ENCODE measurements at regions not wholly inside any gene's neighbourhood (a gene's known extent, or its start where the extent isn't known, plus 50 kb on each side); places are given as distances from the start of the nearest gene placed in this dataset.

- Histone ChIP-seq H2AFZ (ENCODE audit: low read depth, low read length) (no peak overlapping the region), H3K36me3 (replicated peaks; ENCODE audit: low read depth, low read length) (no peaks in the 10 kb centered on the region)
These were observed 86.4 kb downstream of the POLR2M start for GRCh38 chr15:57792724-57793449.

GRCh38 chr15:57795261-57795660, 88.7 kb downstream of the POLR2M start:
- TF ChIP-seq EZH2phosphoT487 (IDR thresholded peaks at IDR 0.05; ENCODE audit: low read depth) = no peak
- TF ChIP-seq, protein P1, sequence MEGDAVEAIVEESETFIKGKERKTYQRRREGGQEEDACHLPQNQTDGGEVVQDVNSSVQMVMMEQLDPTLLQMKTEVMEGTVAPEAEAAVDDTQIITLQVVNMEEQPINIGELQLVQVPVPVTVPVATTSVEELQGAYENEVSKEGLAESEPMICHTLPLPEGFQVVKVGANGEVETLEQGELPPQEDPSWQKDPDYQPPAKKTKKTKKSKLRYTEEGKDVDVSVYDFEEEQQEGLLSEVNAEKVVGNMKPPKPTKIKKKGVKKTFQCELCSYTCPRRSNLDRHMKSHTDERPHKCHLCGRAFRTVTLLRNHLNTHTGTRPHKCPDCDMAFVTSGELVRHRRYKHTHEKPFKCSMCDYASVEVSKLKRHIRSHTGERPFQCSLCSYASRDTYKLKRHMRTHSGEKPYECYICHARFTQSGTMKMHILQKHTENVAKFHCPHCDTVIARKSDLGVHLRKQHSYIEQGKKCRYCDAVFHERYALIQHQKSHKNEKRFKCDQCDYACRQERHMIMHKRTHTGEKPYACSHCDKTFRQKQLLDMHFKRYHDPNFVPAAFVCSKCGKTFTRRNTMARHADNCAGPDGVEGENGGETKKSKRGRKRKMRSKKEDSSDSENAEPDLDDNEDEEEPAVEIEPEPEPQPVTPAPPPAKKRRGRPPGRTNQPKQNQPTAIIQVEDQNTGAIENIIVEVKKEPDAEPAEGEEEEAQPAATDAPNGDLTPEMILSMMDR (IDR thresholded peaks at IDR 0.05; ENCODE audit: low read depth, low read length) = no peak
- Histone ChIP-seq H3K36me3 (replicated peaks; ENCODE audit: low read depth, low read length) (no peaks in the 10 kb centered on the region), H2AFZ (ENCODE audit: low read depth, low read length) (no peak overlapping the region), H3K4me3 (ENCODE audit: low read length) (no peak overlapping the region), H3K4me2 (ENCODE audit: low read length) (no peak overlapping the region), H3K27ac (ENCODE audit: low read length) (no peak overlapping the region), H3K9me3 (ENCODE audit: insufficient read depth, low read length) (no peaks in the 10 kb centered on the region), H4K20me1 (ENCODE audit: insufficient read depth, low read length) (no peaks in the 10 kb centered on the region), H3K9ac (ENCODE audit: low read length) (no peak overlapping the region), H3K4me1 (ENCODE audit: low read length) (no peaks in the 10 kb centered on the region), H3K27me3 (ENCODE audit: low read depth, low read length) (peaks cover 13% of the 10 kb centered on the region), H3K79me2 (ENCODE audit: low read length) (no peaks in the 10 kb centered on the region)

More at GRCh38 chr15:57792724-57793449, 86.4 kb downstream of the POLR2M start:
- Histone ChIP-seq H3K27ac (ENCODE audit: low read length) (no peak overlapping the region), H3K9me3 (ENCODE audit: insufficient read depth, low read length) (no peaks in the 10 kb centered on the region), H3K79me2 (ENCODE audit: low read length) (no peaks in the 10 kb centered on the region), H3K4me3 (ENCODE audit: low read length) (no peak overlapping the region), H3K27me3 (ENCODE audit: low read depth, low read length) (peaks cover 13% of the 10 kb centered on the region), H4K20me1 (ENCODE audit: insufficient read depth, low read length) (no peaks in the 10 kb centered on the region), H3K9ac (ENCODE audit: low read length) (no peak overlapping the region), H3K4me1 (ENCODE audit: low read length) (no peaks in the 10 kb centered on the region), H3K4me2 (ENCODE audit: low read length) (no peak overlapping the region)
- no peak for TF ChIP-seq EZH2phosphoT487 (IDR thresholded peaks at IDR 0.05; ENCODE audit: low read depth)
- TF ChIP-seq, protein P1 (IDR thresholded peaks at IDR 0.05; ENCODE audit: low read depth, low read length) = no peak

DNA sequence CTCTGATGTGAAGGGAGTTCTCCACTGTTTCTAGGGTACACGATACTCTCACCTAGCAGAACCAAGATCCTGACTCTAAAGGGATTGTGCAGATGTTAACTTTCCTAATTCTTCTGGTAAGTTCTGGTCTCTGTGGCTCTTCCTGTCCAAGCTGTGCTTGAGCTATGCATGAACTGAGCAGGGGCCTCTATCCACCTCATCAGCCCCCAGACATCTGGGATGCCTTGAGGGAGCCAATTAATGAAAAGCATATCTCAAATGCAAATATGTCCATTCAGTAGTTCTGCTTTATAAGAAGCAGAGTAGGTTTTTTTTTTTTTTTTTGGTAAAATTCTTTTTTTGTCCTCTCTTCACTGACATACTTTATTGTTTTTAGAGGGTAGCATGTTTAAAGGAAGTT, 89.6 kb downstream of the POLR2M start:
- Histone ChIP-seq H3K27me3 (ENCODE audit: low read depth, low read length) (peaks cover 13% of the 10 kb centered on the region), H2AFZ (ENCODE audit: low read depth, low read length) (no peak overlapping the region), H3K79me2 (ENCODE audit: low read length) (no peaks in the 10 kb centered on the region), H3K4me2 (ENCODE audit: low read length) (no peak overlapping the region), H3K9ac (ENCODE audit: low read length) (no peak overlapping the region), H4K20me1 (ENCODE audit: insufficient read depth, low read length) (no peaks in the 10 kb centered on the region), H3K27ac (ENCODE audit: low read length) (no peak overlapping the region), H3K36me3 (replicated peaks; ENCODE audit: low read depth, low read length) (no peaks in the 10 kb centered on the region), H3K4me3 (ENCODE audit: low read length) (no peak overlapping the region), H3K9me3 (ENCODE audit: insufficient read depth, low read length) (no peaks in the 10 kb centered on the region), H3K4me1 (ENCODE audit: low read length) (no peaks in the 10 kb centered on the region)
- TF ChIP-seq EZH2phosphoT487 (IDR thresholded peaks at IDR 0.05; ENCODE audit: low read depth) = no peak
- TF ChIP-seq, protein P1 (IDR thresholded peaks at IDR 0.05; ENCODE audit: low read depth, low read length) = no peak

- no peaks in the 10 kb centered on the region for H3K4me1 ChIP-seq (ENCODE audit: low read length)
- H3K4me2 ChIP-seq (ENCODE audit: low read length) = no peak overlapping the region
- H3K27ac ChIP-seq (ENCODE audit: low read length) = no peak overlapping the region
- no peaks in the 10 kb centered on the region for H3K79me2 ChIP-seq (ENCODE audit: low read length)
- H3K36me3 ChIP-seq (replicated peaks; ENCODE audit: low read depth, low read length) = no peaks in the 10 kb centered on the region
- H2AFZ ChIP-seq (ENCODE audit: low read depth, low read length) = no peak overlapping the region
- no peaks in the 10 kb centered on the region for H4K20me1 ChIP-seq (ENCODE audit: insufficient read depth, low read length)
- TF ChIP-seq EZH2phosphoT487 (IDR thresholded peaks at IDR 0.05; ENCODE audit: low read depth) = no peak
- TF ChIP-seq, protein P1 (IDR thresholded peaks at IDR 0.05; ENCODE audit: low read depth, low read length) = no peak
- H3K27me3 ChIP-seq (ENCODE audit: low read depth, low read length) = peaks cover 13% of the 10 kb centered on the region
- H3K9me3 ChIP-seq (ENCODE audit: insufficient read depth, low read length) = no peaks in the 10 kb centered on the region
- H3K4me3 ChIP-seq (ENCODE audit: low read length) = no peak overlapping the region
- no peak overlapping the region for H3K9ac ChIP-seq (ENCODE audit: low read length)
These were observed 90.6 kb downstream of the POLR2M start for GRCh38 chr15:57797110-57797509.
